HG02870 (cell line): ENCODE measurements at regions not wholly inside any gene's neighbourhood (a gene's known extent, or its start where the extent isn't known, plus 50 kb on each side); places are given as distances from the start of the nearest gene placed in this dataset.
"Not testable (repeated sequence)": the region's sequence is repeated elsewhere in the genome, so short reads cannot be mapped to it uniquely, and the experiment has no call there.

ENCODE experiments used
- ATAC-seq: cut with Tn5 transposase; IDR thresholded peaks from one replicate; pipeline ENCODE4 v1.9.1; 2021; ENCODE audit warnings: mild to moderate bottlenecking, moderate library complexity; ENCODE audit not compliant: unreplicated experiment

DNA sequence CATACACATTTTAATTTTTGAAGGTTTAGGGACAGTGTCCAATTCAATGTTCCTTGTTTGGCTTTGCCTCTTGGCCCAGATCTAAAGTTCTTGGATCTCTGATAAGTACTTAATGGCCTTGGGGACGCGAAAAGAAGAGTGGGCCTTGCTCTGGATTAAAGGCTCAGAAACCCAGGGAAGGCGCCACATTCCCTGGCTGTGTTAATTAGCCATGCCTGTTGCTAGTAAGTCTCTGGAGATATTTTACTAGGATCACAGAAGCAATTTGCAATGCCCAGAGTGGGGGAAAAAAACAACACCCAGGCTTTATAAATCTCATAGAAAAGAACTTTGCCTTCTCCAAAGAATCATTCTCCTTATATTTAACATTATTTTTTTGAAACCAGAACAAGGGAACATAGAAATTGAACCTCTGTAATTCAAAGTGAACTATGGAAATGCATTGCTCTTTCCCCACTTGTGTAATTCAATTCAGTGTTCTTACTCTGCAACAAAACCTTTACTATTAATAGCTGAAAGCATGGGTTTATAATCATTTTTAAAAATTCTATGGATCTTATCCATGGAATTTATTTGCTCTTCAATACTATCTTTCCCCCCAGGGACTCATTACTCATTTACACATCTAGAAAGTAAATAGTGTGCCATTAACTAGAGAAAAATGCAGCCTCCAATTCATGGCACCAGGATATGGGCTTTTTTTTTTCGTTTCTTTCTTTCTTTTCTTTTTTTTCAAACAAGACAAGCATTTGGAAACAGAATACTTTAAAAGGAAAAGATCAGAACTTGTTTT, 172.2 kb upstream of the ANKRD55 start:
- ATAC-seq: no peak

DNA sequence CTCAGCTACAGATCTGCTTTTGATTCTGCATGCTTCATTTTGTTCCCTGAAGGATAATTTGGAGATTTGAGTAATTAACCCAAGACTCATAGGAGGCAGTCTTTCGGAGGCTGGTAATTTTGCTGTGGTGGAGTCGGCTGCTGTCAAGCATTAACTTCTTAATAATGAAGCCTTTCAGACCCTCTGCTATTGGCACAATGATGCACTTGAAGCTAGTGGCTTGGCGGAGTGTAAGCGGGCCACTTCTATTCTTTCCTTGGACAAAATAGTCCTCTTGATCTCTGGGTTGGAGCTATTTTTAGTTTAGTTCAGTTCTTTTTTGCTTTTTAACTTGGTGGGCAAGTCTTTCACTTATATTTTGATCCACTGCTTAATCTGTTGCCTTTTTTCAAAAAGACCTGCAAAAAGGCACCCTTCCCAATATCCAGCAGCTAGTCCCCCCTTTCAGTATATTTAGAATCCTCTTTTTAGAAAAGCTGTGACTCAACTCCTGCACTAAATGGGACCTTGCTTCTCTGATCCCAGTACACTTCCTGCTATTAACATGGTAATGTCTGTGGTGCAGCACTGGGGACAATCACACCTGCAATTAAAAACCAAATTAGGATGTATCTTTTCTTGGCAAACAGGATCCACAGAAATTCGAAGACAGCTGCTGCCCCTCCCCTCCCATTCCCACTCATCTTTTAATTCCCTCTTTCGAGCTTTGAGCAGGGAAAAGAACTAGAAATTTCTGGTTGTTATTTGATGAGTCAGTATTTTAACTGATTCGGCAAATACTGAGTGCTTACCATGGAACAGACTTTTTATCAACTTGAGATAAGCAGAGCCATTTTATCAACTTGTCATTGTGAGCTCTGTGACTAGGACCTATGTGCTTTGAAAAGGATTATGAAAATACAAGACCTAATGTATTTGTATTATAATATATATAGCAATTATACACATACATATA, 169.4 kb upstream of the ANKRD55 start:
- ATAC-seq: no peak

GRCh38 chr5:56397796-56398195, 164.7 kb upstream of the ANKRD55 start:
- ATAC-seq: not testable (repeated sequence)

GRCh38 chr5:56396634-56397033, 163.5 kb upstream of the ANKRD55 start:
- no peak for ATAC-seq

GRCh38 chr5:56389261-56389660, 156.1 kb upstream of the ANKRD55 start:
- no peak for ATAC-seq

GRCh38 chr5:56388229-56388985, 155.3 kb upstream of the ANKRD55 start:
- no peak for ATAC-seq

- no peak for ATAC-seq
These were observed 152.9 kb upstream of the ANKRD55 start for GRCh38 chr5:56386046-56386445.

GRCh38 chr5:56384186-56384585, 151.1 kb upstream of the ANKRD55 start:
- ATAC-seq: no peak

- ATAC-seq: no peak
These were observed 150.6 kb upstream of the ANKRD55 start for GRCh38 chr5:56383761-56384160.

DNA sequence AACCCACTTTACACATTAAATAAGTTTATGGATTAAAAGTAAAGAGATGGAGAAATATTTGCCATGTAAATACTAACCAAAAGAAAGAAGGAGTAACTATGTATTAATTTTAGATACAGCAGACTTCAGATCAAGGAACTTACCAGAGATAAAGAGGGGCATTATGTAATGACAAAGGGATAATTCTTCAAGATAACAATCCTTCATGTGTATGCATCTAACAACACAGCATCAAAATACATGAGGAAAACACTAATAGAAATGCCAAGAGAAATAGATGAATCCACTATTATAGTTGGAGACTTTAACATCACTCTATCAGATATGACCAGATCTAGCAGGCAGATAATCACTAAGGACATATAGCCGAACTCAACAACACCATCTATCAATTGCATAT, 149.8 kb upstream of the ANKRD55 start:
- ATAC-seq: no peak

GRCh38 chr5:56377573-56377972, 144.4 kb upstream of the ANKRD55 start:
- no peak for ATAC-seq

DNA sequence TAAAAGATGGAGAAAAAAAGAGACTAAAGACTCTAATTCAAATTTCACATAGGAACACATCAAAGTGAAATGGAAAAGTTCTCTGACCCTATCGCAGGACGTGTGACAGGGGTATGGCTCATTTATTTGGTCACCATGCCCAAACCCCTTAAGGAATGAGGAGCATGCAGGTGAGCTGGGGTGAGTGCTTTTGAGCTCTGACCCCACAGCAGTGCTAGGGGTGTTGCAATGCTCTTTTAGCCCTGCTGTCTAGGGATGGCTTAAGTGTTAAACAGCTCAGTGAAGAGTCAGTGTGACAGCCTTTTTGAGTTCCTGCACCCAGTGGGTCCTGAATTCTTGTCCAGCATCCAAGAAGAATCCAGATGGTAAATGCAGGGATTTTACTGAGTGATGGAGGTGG, 143.0 kb upstream of the ANKRD55 start:
- no peak for ATAC-seq

- no peak for ATAC-seq
These were observed 141.9 kb upstream of the ANKRD55 start for GRCh38 chr5:56375011-56375410.

- ATAC-seq: not testable (repeated sequence)
These were observed 139.4 kb upstream of the ANKRD55 start for GRCh38 chr5:56372491-56372890.

- ATAC-seq: no peak
These were observed 136.3 kb upstream of the ANKRD55 start for GRCh38 chr5:56369361-56369811.

- ATAC-seq: no peak
These were observed 134.6 kb upstream of the ANKRD55 start for GRCh38 chr5:56367748-56368147.

DNA sequence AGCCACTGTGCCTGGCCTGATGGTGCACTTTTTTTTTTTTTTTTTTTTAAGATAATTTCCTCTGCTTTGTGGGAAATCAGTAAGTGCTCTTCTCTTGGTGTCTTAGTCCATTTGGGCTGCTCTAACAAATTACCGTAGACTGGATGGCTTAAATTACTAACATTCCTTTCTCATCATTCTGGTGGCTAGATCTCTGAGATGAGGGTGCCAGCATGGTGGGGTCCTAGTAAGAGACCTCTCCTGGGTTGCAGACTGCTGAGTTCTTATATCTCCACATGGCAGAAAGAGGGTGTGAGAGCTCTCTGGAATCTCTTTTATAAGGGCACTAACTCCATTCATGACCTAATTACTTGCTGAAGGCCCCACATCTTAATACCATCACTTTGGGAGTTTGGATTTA, 133.9 kb upstream of the ANKRD55 start:
- ATAC-seq: no peak

- no peak for ATAC-seq
These were observed 128.3 kb upstream of the ANKRD55 start for GRCh38 chr5:56361398-56361797.

GRCh38 chr5:56360816-56361215, 127.7 kb upstream of the ANKRD55 start:
- ATAC-seq: no peak

GRCh38 chr5:56359809-56360685, 126.9 kb upstream of the ANKRD55 start:
- ATAC-seq: no peak
